NCI-H146 (cell line): ENCODE measurements at regions not wholly inside any gene's neighbourhood (a gene's known extent, or its start where the extent isn't known, plus 50 kb on each side); places are given as distances from the start of the nearest gene placed in this dataset.

Experiments
- DNase-seq: peaks from one replicate; lab custom pipeline; 2025; lab: John Stamatoyannopoulos, UW

DNA sequence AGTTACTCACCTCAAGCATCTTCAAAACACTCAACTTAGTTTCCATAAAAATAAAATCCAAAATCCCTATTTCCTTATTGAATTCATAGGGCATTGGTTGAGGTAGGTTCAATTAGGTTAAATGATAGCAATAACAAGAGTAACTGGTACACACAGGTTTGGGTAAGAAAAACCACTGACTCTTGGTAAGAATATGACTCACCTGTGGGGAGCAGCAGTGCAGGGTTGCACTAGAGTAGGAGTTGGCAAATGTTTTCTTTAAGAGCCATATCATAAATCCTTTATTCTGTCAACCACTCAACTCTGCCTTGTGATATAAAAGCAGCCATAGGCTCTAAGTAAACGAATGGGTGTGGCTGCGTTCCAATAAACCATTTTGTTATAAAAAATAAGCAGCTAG, 71.4 kb upstream of the CDH20 start:
- no peak for DNase-seq

DNA sequence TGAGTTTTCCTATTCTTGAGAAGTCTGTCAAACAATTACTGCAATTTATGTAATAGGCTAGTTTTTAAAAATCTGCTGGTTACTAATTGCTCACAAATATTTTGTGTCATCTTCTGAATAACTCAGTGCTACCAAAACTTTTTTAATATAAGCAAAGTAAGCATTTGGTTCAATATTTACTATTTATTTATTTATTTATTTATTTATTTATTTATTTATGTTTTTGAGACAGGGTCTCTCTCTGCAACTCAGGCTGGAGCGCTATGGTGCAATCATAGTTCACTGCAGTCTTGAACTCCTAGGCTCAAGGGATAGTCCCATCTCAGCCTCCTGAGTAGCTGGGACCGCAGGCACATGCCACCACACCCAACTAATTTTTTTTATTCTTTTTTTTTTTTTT, 60.4 kb upstream of the CDH20 start:
- no peak for DNase-seq

DNA sequence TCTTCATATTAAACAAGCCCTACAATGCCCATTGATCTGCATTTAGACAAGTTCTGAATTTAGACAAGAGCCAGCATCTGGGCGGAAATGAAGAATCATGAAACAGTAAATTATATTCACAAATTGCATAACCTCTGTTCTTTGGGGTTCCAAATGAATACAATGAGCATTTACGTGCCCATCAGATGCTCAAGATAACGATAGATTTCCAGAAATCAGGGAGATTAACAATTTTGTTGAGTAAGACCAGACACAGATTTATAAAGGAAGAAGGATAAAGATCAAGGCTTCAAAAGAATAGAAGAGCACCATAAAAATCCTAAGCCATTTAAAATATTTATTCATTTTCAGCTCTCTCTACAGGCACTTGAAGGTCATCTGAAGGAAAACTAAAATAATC, 59.7 kb upstream of the CDH20 start:
- DNase-seq, result no peak

DNA sequence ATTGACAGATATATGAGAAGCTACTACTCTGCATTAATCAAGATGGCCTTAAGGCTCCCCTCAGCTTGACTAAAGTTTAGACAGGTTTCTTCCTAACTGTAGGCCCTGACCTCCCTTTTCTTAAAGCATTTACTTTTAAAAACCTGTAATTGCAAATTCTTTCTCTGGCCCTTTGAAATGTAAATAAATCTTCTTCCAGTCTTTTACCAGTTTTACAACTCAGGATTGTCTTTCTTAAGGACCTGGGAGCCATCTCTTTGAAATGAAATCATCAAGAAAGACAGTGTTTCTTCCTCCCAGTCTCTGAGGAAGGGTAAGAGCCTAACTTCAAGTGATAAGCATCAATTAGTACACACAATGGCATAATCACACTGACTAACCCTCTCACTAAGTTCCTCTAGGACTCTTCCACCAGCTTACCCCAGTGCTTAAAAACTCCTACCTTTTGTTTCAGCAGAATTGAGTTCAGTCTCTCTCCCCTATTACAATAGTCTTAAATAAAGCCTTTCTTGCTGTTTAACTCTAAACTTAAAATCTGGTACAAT, 58.7 kb upstream of the CDH20 start:
- DNase-seq, result no peak

DNA sequence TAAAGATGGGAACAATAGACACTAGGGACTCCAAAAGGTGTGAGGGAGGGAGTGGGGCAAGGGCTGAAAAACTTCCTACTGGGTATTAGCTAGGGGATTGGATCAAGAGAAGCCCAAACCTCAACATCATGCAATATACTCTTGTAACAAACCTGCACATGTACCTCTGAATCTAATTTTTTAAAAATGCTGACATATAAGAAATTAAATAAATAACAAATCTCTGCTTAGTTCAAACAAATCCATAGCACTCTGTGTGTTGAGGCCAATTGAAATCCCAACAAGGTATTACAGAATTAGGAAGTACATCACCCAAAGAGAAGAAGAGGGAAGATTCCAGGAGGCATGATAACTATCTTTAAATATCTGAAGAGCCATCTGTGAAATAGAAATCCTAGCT, 55.4 kb upstream of the CDH20 start:
- no peak for DNase-seq

DNA sequence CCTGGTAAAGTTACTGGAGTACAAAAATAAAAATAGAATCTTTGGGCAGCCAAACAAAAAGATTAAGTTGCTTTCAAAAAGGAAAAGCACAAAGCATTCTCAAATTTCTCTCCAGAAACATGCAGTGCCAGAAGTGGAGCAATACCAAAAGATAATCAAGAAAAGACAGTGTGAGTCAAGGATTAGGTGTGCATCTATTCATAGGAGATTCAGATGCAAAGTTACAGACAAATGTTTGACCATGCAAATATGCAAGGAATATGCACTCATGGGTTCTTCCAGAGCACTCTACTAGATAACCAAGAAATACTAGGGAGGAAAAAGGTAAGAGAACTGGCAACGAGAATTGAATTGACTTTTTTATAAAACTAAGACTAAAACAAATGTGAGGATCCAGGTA, 51.8 kb upstream of the CDH20 start:
- no peak for DNase-seq

DNA sequence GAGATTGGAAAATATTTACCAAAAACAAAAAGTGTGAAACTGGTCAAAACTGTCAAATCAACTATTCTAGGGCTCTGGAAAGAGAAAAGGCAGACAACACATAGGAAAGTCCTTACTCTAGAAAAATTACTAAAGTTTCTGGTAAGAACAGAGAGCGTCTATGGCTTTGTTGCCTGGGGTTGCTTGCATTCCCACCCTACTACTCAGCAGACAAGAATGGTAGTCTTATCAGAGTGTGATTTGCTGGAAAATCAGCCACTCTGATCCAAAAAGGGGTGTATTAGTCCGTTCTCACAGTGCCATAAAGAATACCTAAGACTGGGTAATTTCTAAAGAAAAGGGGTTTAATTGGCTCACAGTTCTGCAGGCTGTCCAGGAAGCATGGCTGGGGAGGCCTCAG, 50.3 kb upstream of the CDH20 start:
- no peak for DNase-seq
